A549 (cell line): ENCODE measurements at regions not wholly inside any gene's neighbourhood (a gene's known extent, or its start where the extent isn't known, plus 50 kb on each side); places are given as distances from the start of the nearest gene placed in this dataset.

Experiments
- ATAC-seq, 2 experiments: fragments of 200-7000 bp in 1 of 2; fragments of >200 bp in 1 of 2; cut with Nextera tagmentation in 1 of 2; cut with Tn5 transposase in 1 of 2; 3 replicates each; pipeline versions ENCODE4 v1.8.0 to v1.9.1; 2018 to 2020; ENCODE audit warnings: mild to moderate bottlenecking in 1 of 2, moderate library complexity in 1 of 2
- CTCF ChIA-PET: fragments of 300-600 bp; sonication (Branson Sonifier 250); formaldehyde crosslinking; extraction: SDS; loops from one replicate; lab custom pipeline; 2021; ENCODE audit warnings: antibody characterized with exemption, inconsistent platforms; lab: Yijun Ruan, JAX
- POLR2A ChIA-PET: fragments of 350-600 bp; formaldehyde crosslinking; extraction: SDS; loops from one replicate; lab custom pipeline; 2021; ENCODE audit warnings: antibody characterized with exemption, inconsistent platforms; lab: Yijun Ruan, JAX
- DNase-seq, 2 experiments: peaks; one replicate each; pipeline versions ENCODE4 v3.0.0 to v3.0.0-alpha.2; 2011 to 2016; ENCODE audit warnings: low read depth in 1 of 2, low spot score in 1 of 2
- FAIRE-seq: peaks from 2 replicates; lab custom pipeline; 2011; peaks lifted over from hg19 to GRCh38; lab: Jason Lieb, UNC
- H3K27ac ChIP-seq, 2 experiments: fragments of >200 bp; sonication (Bioruptor Twin); formaldehyde crosslinking; 3 replicates each; pipeline ENCODE4 v1.5.1; 2016 to 2017
- H3K4me1 ChIP-seq: fragments of >200 bp; sonication (Bioruptor Twin); formaldehyde crosslinking; 3 replicates; pipeline ENCODE4 v1.6.1; 2016
- H3K4me2 ChIP-seq: fragments of >200 bp; sonication (Bioruptor Twin); formaldehyde crosslinking; 3 replicates; pipeline ENCODE4 v1.6.1; 2016
- H3K4me3 ChIP-seq: fragments of >200 bp; sonication (Bioruptor Twin); formaldehyde crosslinking; 3 replicates; pipeline ENCODE4 v1.5.1; 2016
- H3K9me3 ChIP-seq: fragments of >200 bp; sonication (Bioruptor Twin); formaldehyde crosslinking; 3 replicates; pipeline ENCODE4 v1.6.1; 2016
- CHD4 ChIP-seq: fragments of 200-600 bp; sonication (generic); IDR thresholded peaks from 2 replicates; pipeline ENCODE4 v1.6.1; 2016; ENCODE audit warnings: antibody characterized with exemption, mild to moderate bottlenecking, borderline replicate concordance
- EHF ChIP-seq: fragments of 250-450 bp; sonication (Bioruptor Pico); IDR thresholded peaks from 2 replicates; pipeline ENCODE4 v1.5.0; 2020; ENCODE audit warnings: mild to moderate bottlenecking
- EHMT2 ChIP-seq: fragments of 200-600 bp; sonication (generic); IDR thresholded peaks from 2 replicates; pipeline ENCODE4 v1.6.1; 2016; ENCODE audit warnings: antibody characterized with exemption, low read depth, mild to moderate bottlenecking, moderate library complexity
- ESRRA ChIP-seq: fragments of 150-350 bp; IDR thresholded peaks from 2 replicates; pipeline ENCODE4 v1.6.1; 2014; ENCODE audit warnings: mild to moderate bottlenecking, low read length, borderline replicate concordance
- FOSB ChIP-seq: fragments of 250-450 bp; sonication (Bioruptor Pico); IDR thresholded peaks from 2 replicates; pipeline ENCODE4 v1.5.0; 2020; ENCODE audit warnings: mild to moderate bottlenecking, moderate library complexity
- FOSL2 ChIP-seq, 2 experiments: fragments of 450-650 bp in 1 of 2; fragments of >200 bp in 1 of 2; sonication (Bioruptor Twin) in 1 of 2; formaldehyde crosslinking; IDR thresholded peaks; 2 replicates each; pipeline versions ENCODE4 v1.5.0 to v1.6.1; 2016 to 2020; ENCODE audit warnings: mild to moderate bottlenecking in 1 of 2, moderate library complexity in 1 of 2
- FOXS1 ChIP-seq: fragments of 250-450 bp; sonication (Bioruptor Pico); IDR thresholded peaks from 2 replicates; pipeline ENCODE4 v1.5.0; 2020; ENCODE audit warnings: mild to moderate bottlenecking, moderate library complexity
- GATA3 ChIP-seq: IDR thresholded peaks from 2 replicates; pipeline ENCODE4 v1.6.1; 2012; ENCODE audit warnings: borderline replicate concordance
- HDAC2 ChIP-seq: fragments of 200-600 bp; sonication (generic); IDR thresholded peaks from 2 replicates; pipeline ENCODE4 v1.6.1; 2016
- HOXA7 ChIP-seq: fragments of 250-450 bp; sonication (Bioruptor Pico); IDR thresholded peaks from 2 replicates; pipeline ENCODE4 v1.5.0; 2020; ENCODE audit warnings: mild to moderate bottlenecking, moderate library complexity
- JUN ChIP-seq, 2 experiments: fragments of >200 bp; sonication (Bioruptor Twin); formaldehyde crosslinking; IDR thresholded peaks; 2 replicates in 1 of 2; 3 replicates in 1 of 2; pipeline ENCODE4 v1.6.1; 2016 to 2017
- JUNB ChIP-seq: fragments of >200 bp; sonication (Bioruptor Twin); formaldehyde crosslinking; IDR thresholded peaks from 2 replicates; pipeline ENCODE4 v1.6.1; 2016
- KDM1A ChIP-seq: fragments of 200-600 bp; sonication (generic); IDR thresholded peaks from 2 replicates; pipeline ENCODE4 v1.6.1; 2016; ENCODE audit warnings: low read depth, mild to moderate bottlenecking
- MAFK ChIP-seq: fragments of 450-650 bp; IDR thresholded peaks from 2 replicates; pipeline ENCODE4 v1.6.1; 2014; ENCODE audit not compliant: partially characterized antibody
- NFE2L2 ChIP-seq: fragments of 150-350 bp; conservative IDR thresholded peaks from 2 replicates; pipeline ENCODE4 v1.6.1; 2014; ENCODE audit warnings: low read length
- NPAS2 ChIP-seq: fragments of 250-450 bp; sonication (Bioruptor Pico); IDR thresholded peaks from 2 replicates; pipeline ENCODE4 v1.8.0; 2022; ENCODE audit warnings: mild to moderate bottlenecking, moderate library complexity, borderline replicate concordance
- POLR2A ChIP-seq: IDR thresholded peaks from 2 replicates; pipeline ENCODE4 v1.6.1; 2012; ENCODE audit warnings: mild to moderate bottlenecking, low read length
- RAD21 ChIP-seq, 2 experiments: fragments of >200 bp in 1 of 2; sonication (Bioruptor Twin) in 1 of 2; formaldehyde crosslinking in 1 of 2; IDR thresholded peaks in 1 of 2; conservative IDR thresholded peaks in 1 of 2; 2 replicates in 1 of 2; 3 replicates in 1 of 2; pipeline ENCODE4 v1.6.1; 2012 to 2018; ENCODE audit warnings: inconsistent platforms in 1 of 2
- RARB ChIP-seq: fragments of 250-450 bp; sonication (Bioruptor Pico); IDR thresholded peaks from 2 replicates; pipeline ENCODE4 v1.8.0; 2021; ENCODE audit warnings: mild to moderate bottlenecking, moderate library complexity
- RCOR1 ChIP-seq: fragments of 150-350 bp; IDR thresholded peaks from 2 replicates; pipeline ENCODE4 v1.6.1; 2014; ENCODE audit warnings: antibody characterized with exemption, low read length, low read depth
- SREBF2 ChIP-seq: fragments of 450-650 bp; IDR thresholded peaks from 2 replicates; pipeline ENCODE4 v1.6.1; 2014; ENCODE audit warnings: mild to moderate bottlenecking, moderate library complexity
- TFCP2L1 ChIP-seq: fragments of 250-450 bp; sonication (Bioruptor Pico); IDR thresholded peaks from 2 replicates; pipeline ENCODE4 v1.5.0; 2021; ENCODE audit warnings: mild to moderate bottlenecking
- ZC3H11A ChIP-seq: fragments of 450-650 bp; IDR thresholded peaks from 2 replicates; pipeline ENCODE4 v1.6.1; 2014; ENCODE audit warnings: antibody characterized with exemption, mild to moderate bottlenecking
- ZNF302 ChIP-seq: fragments of 250-450 bp; sonication (Bioruptor Pico); IDR thresholded peaks from 2 replicates; pipeline ENCODE4 v1.9.0; 2021; ENCODE audit warnings: inconsistent platforms, mild to moderate bottlenecking, moderate library complexity
- ZSCAN20 ChIP-seq: fragments of 250-450 bp; sonication (Bioruptor Pico); IDR thresholded peaks from 2 replicates; pipeline ENCODE4 v1.8.0; 2022; ENCODE audit warnings: mild to moderate bottlenecking, moderate library complexity
- WGBS: methylation state at CpG from one replicate; pipeline ENCODE4 v1.1.6; 2017; ENCODE audit errors: missing lambda C conversion rate; 5-methylcytosine and 5-hydroxymethylcytosine counted together
- TF ChIP-seq, protein P1 (sequence below): fragments of 200-600 bp; sonication (generic); IDR thresholded peaks from 2 replicates; pipeline ENCODE4 v1.6.1; 2016; ENCODE audit warnings: antibody characterized with exemption, mild to moderate bottlenecking, moderate library complexity
- TF ChIP-seq, protein P2 (sequence below): fragments of 250-450 bp; sonication (Bioruptor Pico); IDR thresholded peaks from 2 replicates; pipeline ENCODE4 v1.5.0; 2020; ENCODE audit warnings: low read depth, mild to moderate bottlenecking, moderate library complexity
- TF ChIP-seq, protein P3 (sequence below): fragments of >200 bp; sonication (Bioruptor Twin); formaldehyde crosslinking; IDR thresholded peaks from 2 replicates; pipeline ENCODE4 v1.6.1; 2016
- TF ChIP-seq, protein P4 (sequence below): IDR thresholded peaks from 2 replicates; pipeline ENCODE4 v1.6.1; 2012
- TF ChIP-seq, protein P5 (sequence below): IDR thresholded peaks from 2 replicates; pipeline ENCODE4 v1.6.1; 2012

DNA sequence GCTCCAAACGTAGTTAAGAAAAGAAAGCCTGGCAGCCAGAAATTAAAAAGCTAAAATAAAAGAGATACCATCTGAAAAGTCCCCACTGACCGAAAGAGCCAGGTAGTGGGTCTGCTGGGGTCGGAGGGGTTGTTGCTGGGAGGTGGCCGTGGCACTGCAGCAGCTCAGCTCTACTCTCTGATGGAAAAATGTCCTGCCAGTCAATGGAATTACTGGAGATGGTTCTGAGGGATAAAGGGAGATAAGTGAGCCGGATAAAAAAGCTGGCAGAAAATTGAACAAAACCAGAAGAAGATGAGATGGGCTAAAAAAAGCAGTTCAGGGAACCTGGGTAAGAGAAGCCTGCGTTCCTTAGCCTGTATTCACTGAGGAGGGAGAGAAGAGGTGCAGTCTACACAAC lies 202.8 kb downstream of the SREK1 start:
- DNase-seq, result no peak
- 8% methylated on average over 6 of the region's 6 CpGs for WGBS
- TF ChIP-seq RAD21 (conservative IDR thresholded peaks at IDR 0.05 in 1 of 2, IDR thresholded peaks at IDR 0.05 in 1 of 2) (no peak), CHD4 (no peak), JUNB (no peak), NPAS2 (CRISPR knock-in tag) (no peak), RCOR1 (no peak), FOSB (CRISPR knock-in tag) (no peak), FOXS1 (CRISPR knock-in tag) (no peak), NFE2L2 (no peak), ZNF302 (CRISPR knock-in tag) (no peak), FOSL2 (IDR thresholded peaks at IDR 0.05) (no peak), FOSL2 (CRISPR knock-in tag; IDR thresholded peaks at IDR 0.05) (no peak), RARB (CRISPR knock-in tag) (no peak), KDM1A (no peak), POLR2A (no peak), TFCP2L1 (CRISPR knock-in tag) (no peak), SREBF2 (no peak), EHF (CRISPR knock-in tag) (no peak)
- TF ChIP-seq, protein P1, sequence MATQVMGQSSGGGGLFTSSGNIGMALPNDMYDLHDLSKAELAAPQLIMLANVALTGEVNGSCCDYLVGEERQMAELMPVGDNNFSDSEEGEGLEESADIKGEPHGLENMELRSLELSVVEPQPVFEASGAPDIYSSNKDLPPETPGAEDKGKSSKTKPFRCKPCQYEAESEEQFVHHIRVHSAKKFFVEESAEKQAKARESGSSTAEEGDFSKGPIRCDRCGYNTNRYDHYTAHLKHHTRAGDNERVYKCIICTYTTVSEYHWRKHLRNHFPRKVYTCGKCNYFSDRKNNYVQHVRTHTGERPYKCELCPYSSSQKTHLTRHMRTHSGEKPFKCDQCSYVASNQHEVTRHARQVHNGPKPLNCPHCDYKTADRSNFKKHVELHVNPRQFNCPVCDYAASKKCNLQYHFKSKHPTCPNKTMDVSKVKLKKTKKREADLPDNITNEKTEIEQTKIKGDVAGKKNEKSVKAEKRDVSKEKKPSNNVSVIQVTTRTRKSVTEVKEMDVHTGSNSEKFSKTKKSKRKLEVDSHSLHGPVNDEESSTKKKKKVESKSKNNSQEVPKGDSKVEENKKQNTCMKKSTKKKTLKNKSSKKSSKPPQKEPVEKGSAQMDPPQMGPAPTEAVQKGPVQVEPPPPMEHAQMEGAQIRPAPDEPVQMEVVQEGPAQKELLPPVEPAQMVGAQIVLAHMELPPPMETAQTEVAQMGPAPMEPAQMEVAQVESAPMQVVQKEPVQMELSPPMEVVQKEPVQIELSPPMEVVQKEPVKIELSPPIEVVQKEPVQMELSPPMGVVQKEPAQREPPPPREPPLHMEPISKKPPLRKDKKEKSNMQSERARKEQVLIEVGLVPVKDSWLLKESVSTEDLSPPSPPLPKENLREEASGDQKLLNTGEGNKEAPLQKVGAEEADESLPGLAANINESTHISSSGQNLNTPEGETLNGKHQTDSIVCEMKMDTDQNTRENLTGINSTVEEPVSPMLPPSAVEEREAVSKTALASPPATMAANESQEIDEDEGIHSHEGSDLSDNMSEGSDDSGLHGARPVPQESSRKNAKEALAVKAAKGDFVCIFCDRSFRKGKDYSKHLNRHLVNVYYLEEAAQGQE, result no peak
- TF ChIP-seq, protein P2, sequence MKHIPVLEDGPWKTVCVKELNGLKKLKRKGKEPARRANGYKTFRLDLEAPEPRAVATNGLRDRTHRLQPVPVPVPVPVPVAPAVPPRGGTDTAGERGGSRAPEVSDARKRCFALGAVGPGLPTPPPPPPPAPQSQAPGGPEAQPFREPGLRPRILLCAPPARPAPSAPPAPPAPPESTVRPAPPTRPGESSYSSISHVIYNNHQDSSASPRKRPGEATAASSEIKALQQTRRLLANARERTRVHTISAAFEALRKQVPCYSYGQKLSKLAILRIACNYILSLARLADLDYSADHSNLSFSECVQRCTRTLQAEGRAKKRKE (CRISPR knock-in tag), result no peak
- TF ChIP-seq, protein P3, sequence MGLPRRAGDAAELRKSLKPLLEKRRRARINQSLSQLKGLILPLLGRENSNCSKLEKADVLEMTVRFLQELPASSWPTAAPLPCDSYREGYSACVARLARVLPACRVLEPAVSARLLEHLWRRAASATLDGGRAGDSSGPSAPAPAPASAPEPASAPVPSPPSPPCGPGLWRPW, result no peak
- TF ChIP-seq, protein P4, sequence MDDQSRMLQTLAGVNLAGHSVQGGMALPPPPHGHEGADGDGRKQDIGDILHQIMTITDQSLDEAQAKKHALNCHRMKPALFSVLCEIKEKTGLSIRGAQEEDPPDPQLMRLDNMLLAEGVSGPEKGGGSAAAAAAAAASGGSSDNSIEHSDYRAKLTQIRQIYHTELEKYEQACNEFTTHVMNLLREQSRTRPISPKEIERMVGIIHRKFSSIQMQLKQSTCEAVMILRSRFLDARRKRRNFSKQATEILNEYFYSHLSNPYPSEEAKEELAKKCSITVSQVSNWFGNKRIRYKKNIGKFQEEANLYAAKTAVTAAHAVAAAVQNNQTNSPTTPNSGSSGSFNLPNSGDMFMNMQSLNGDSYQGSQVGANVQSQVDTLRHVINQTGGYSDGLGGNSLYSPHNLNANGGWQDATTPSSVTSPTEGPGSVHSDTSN, result no peak
- CTCF ChIA-PET, result interaction anchor here (1.3 to 1.9 kb wide), 2 partner anchors 17 to 40 kb away, joined by 3 to 7 read pairs; no protein-coding TSS in a partner anchor
- H3K4me3 ChIP-seq, result no peak overlapping the region
- FAIRE-seq, result no peak
- ATAC-seq, result no peak
- POLR2A ChIA-PET, result no interaction called here
- no peaks in the 10 kb centered on the region for H3K9me3 ChIP-seq
- H3K4me1 ChIP-seq, result no peaks in the 10 kb centered on the region
- no peak overlapping the region for H3K4me2 ChIP-seq
- H3K27ac ChIP-seq, result no peak overlapping the region

DNA sequence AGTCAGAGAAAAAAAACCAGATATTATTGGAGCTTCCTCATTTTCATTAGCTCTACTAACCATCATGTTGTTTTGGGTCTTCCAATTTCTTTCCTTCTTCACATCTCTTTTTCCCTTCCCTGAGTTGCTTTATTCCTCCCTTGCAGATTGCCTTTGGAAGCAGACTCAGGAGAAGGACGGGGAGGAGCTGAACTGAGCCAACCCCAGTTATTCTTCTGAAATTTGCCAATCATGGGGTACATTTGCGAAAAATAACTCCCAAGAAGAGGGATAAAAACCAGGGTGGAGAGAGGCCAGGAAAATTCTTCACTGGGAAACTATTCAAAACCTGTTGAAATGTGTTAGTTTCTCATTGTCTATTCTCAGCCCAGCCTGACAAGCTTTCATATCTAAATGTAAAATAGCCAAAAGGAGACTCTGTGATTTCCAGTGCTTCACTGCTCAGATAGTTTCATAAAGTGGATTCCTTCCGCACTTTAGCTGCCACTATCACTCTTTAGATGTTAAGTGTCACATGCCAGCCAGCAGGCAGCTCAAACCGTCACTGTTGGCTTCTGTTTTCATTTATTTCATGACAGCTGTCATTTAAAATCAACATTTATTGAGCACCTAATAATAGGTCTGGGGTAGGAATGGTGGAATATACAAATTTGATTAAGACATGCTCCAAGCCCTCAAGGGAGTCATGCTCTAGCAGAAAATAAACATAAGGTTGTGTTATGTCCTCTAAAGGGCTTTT lies 204.5 kb downstream of the SREK1 start:
- Histone ChIP-seq H3K4me1 (no peaks in the 10 kb centered on the region), H3K4me2 (no peak overlapping the region), H3K9me3 (no peaks in the 10 kb centered on the region), H3K27ac (no peak overlapping the region), H3K4me3 (no peak overlapping the region)
- CTCF ChIA-PET, result interaction anchor here (1.9 kb wide), 1 partner anchor 42 kb away, joined by 7 read pairs; no protein-coding TSS in a partner anchor
- FAIRE-seq (no peak), DNase-seq (no peak), ATAC-seq (no peak)
- 1% methylated on average over 4 of the region's 4 CpGs for WGBS
- no peak for TF ChIP-seq ZC3H11A
- TF ChIP-seq JUN (IDR thresholded peaks at IDR 0.05), result no peak
- TF ChIP-seq FOXS1 (CRISPR knock-in tag), result no peak
- no peak for TF ChIP-seq ESRRA
- no peak for TF ChIP-seq SREBF2
- no peak for TF ChIP-seq KDM1A
- TF ChIP-seq GATA3, result no peak
- TF ChIP-seq, protein P5, sequence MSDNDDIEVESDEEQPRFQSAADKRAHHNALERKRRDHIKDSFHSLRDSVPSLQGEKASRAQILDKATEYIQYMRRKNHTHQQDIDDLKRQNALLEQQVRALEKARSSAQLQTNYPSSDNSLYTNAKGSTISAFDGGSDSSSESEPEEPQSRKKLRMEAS, result no peak
- TF ChIP-seq MAFK, result no peak
- no peak for TF ChIP-seq EHF (CRISPR knock-in tag)
- TF ChIP-seq FOSL2 (IDR thresholded peaks at IDR 0.05), result no peak
- TF ChIP-seq FOSL2 (CRISPR knock-in tag; IDR thresholded peaks at IDR 0.05), result no peak
- TF ChIP-seq JUNB, result no peak
- no peak for TF ChIP-seq ZSCAN20 (CRISPR knock-in tag)
- TF ChIP-seq, protein P2 (CRISPR knock-in tag), result no peak
- TF ChIP-seq EHMT2, result no peak
- no peak for TF ChIP-seq HOXA7 (CRISPR knock-in tag)
- no peak for TF ChIP-seq RAD21 (conservative IDR thresholded peaks at IDR 0.05 in 1 of 2, IDR thresholded peaks at IDR 0.05 in 1 of 2)
- TF ChIP-seq HDAC2, result no peak
- POLR2A ChIA-PET, result no interaction called here
